ENCODE measurements at regions not wholly inside any gene's neighbourhood (a gene's known extent, or its start where the extent isn't known, plus 50 kb on each side); places are given as distances from the start of the nearest gene placed in this dataset.

GRCh38 chr9:115983366-115983765 is 170.2 kb upstream of the PAPPA start:
- no peak for DNase-seq (ENCODE audit: low read depth in 3 of 3)

GRCh38 chr9:115985657-115986056 is 167.9 kb upstream of the PAPPA start:
- no peak for DNase-seq (ENCODE audit: low read depth in 3 of 3)

- no peak for DNase-seq (ENCODE audit: low read depth in 3 of 3)
These were observed 167.1 kb upstream of the PAPPA start for GRCh38 chr9:115986508-115986907.

GRCh38 chr9:115988701-115989100 is 164.9 kb upstream of the PAPPA start:
- DNase-seq (ENCODE audit: low read depth in 3 of 3), result no peak

- DNase-seq (ENCODE audit: low read depth in 3 of 3), result no peak
These were observed 163.8 kb upstream of the PAPPA start for GRCh38 chr9:115989831-115990230.

GRCh38 chr9:115992834-115993233 is 160.8 kb upstream of the PAPPA start:
- DNase-seq (ENCODE audit: low read depth in 3 of 3), result no peak

- DNase-seq (ENCODE audit: low read depth in 3 of 3), result no peak
These were observed 155.7 kb upstream of the PAPPA start for GRCh38 chr9:115997923-115998322.

GRCh38 chr9:115998666-115999065 is 154.9 kb upstream of the PAPPA start:
- DNase-seq (ENCODE audit: low read depth in 3 of 3), result no peak

GRCh38 chr9:115999498-115999897 is 154.1 kb upstream of the PAPPA start:
- DNase-seq (ENCODE audit: low read depth in 3 of 3), result no peak

GRCh38 chr9:116000748-116001329 is 152.8 kb upstream of the PAPPA start:
- DNase-seq (ENCODE audit: low read depth in 3 of 3), result no peak

- no peak for DNase-seq (ENCODE audit: low read depth in 3 of 3)
These were observed 151.4 kb upstream of the PAPPA start for GRCh38 chr9:116002181-116002580.

GRCh38 chr9:116002624-116003023 is 151.0 kb upstream of the PAPPA start:
- no peak for DNase-seq (ENCODE audit: low read depth in 3 of 3)

- DNase-seq (ENCODE audit: low read depth in 3 of 3), result no peak
These were observed 150.2 kb upstream of the PAPPA start for GRCh38 chr9:116003397-116003796.

- DNase-seq (ENCODE audit: low read depth in 3 of 3), result no peak
These were observed 148.4 kb upstream of the PAPPA start for GRCh38 chr9:116005205-116005604.

- no peak for DNase-seq (ENCODE audit: low read depth in 3 of 3)
These were observed 145.8 kb upstream of the PAPPA start for GRCh38 chr9:116007824-116008223.

GRCh38 chr9:116008278-116008677 is 145.3 kb upstream of the PAPPA start:
- no peak for DNase-seq (ENCODE audit: low read depth in 3 of 3)

- no peak for DNase-seq (ENCODE audit: low read depth in 3 of 3)
These were observed 144.2 kb upstream of the PAPPA start for GRCh38 chr9:116009420-116009819.

GRCh38 chr9:116015855-116016254 is 137.7 kb upstream of the PAPPA start:
- no peak for DNase-seq (ENCODE audit: low read depth in 3 of 3)

GRCh38 chr9:116020146-116020545 is 133.4 kb upstream of the PAPPA start:
- no peak for DNase-seq (ENCODE audit: low read depth in 3 of 3)

- no peak for DNase-seq (ENCODE audit: low read depth in 3 of 3)
These were observed 132.8 kb upstream of the PAPPA start for GRCh38 chr9:116020801-116021200.

GRCh38 chr9:116027096-116027495 is 126.5 kb upstream of the PAPPA start:
- DNase-seq (ENCODE audit: low read depth in 3 of 3), result no peak

- no peak for DNase-seq (ENCODE audit: low read depth in 3 of 3)
These were observed 126.1 kb upstream of the PAPPA start for GRCh38 chr9:116027511-116027910.

- DNase-seq (ENCODE audit: low read depth in 3 of 3), result no peak
These were observed 125.6 kb upstream of the PAPPA start for GRCh38 chr9:116027951-116028350.

- no peak for DNase-seq (ENCODE audit: low read depth in 3 of 3)
These were observed 123.1 kb upstream of the PAPPA start for GRCh38 chr9:116030517-116030916.
